ENCODE measurements at regions not wholly inside any gene's neighbourhood (a gene's known extent, or its start where the extent isn't known, plus 50 kb on each side); places are given as distances from the start of the nearest gene placed in this dataset.

GRCh38 chr2:12062053-12062395 is 315.6 kb downstream of the LPIN1 start:
- no peak for DNase-seq

DNA sequence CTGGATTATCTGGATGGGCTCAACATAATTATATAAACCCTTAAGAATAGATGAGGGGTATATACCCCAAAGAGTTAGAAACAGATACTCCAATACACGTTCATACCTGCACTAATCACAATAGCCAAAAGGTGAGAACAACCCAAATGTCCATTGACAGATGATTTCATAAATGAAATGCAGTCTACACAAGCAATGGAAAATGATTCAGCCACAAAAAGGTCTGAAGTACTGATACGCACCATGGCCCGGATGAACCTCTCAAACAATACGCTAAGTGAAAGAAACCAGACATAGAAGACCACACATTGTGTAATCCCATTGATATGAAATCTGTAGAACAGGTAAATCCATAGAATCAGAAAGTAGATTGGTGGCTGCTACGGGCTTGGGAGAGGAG is 316.8 kb downstream of the LPIN1 start:
- DNase-seq = no peak

- DNase-seq = no peak
Measured at GRCh38 chr2:12064153-12064552, 317.7 kb downstream of the LPIN1 start.

- no peak for DNase-seq
Measured at GRCh38 chr2:12066116-12066515, 319.7 kb downstream of the LPIN1 start.

DNA sequence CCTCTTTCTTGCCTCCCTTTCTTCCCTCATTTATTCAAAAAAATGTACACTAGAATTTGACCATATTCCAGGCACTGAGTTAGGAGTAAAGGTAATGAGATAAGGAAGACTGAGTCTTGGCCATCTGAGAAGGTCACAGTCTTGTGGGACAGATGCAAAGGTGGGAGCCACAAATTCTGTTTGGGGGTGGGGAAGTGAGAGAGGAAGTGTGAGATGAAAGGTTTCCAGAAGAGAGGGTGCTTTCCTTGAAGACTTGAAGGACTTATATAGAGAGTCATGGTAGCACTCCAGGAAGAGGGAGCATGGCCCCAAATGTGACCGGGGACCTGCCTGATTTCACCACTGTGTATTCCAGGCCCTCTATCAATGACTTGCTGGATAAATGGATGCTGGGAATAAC is 320.6 kb downstream of the LPIN1 start:
- no peak for DNase-seq

- DNase-seq = no peak
Measured at GRCh38 chr2:12068796-12069538, 322.5 kb downstream of the LPIN1 start.

DNA sequence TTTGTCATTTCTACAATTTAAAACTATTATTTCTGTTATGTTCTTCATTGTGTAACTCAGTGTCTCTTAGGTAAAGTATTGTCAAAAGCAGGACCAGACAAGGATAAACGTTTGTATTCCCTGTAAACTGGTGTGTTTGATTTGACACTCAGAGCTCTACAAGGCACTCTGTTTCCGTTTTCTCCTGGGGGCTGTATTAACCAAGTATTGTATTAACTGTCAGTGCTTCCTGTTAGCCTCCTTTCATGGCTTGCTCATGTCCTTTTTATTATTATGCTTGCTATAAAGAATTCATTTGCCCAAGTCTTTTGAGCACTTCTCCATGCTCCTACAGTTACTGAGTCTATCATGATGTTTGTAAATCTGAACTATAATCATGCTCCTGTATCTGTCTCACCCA is 323.7 kb downstream of the LPIN1 start:
- no peak for DNase-seq

DNA sequence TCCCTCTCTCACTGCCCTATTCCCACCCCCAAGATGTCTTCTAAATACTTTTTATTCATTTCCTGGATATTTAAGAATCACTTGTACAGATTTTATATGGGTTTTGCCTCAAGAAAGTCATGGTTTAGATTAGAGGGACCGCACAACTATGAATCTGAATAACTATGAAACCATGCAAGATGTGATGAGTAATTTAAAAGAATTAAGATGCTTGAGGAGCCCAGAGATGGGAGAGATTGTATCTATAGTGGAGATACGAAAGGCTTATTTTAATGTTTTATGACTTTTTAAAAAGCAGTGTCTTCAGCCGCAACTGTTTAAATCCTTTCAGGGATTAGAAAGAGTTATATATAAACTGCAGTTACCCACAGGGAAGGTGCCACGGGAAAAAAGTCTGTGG is 324.1 kb downstream of the LPIN1 start:
- no peak for DNase-seq

GRCh38 chr2:12071318-12071717 is 324.9 kb downstream of the LPIN1 start:
- DNase-seq = no peak

DNA sequence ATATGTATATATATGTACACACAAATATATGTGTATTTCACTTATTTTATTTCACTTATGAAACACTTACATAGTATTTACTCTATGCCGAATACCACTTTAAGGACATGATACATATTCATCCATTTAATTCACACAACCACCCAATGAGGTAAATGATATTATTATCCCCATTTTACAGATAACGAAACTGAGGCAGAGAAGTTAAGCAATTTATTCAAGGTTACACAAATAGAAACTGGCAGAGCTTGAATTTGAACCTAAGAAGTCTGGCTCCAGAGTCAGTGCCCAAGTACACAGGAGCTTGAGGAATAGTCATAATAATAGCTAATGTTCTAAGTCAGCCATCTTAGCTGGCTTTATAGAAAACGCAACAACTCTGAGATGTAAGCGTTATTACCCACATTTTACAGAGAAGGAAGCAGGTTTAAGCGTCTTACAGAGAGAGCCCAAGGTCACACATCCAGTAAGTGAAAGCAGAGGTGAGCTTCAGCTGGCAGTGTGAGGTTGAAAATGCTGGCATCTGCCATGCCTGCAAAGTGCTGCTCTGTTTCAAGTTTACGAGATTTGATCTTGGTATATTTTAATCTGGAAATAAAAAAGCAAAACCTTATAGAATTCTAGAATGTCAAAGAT is 326.9 kb downstream of the LPIN1 start:
- no peak for DNase-seq

GRCh38 chr2:12074126-12074844 is 327.9 kb downstream of the LPIN1 start:
- no peak for DNase-seq

DNA sequence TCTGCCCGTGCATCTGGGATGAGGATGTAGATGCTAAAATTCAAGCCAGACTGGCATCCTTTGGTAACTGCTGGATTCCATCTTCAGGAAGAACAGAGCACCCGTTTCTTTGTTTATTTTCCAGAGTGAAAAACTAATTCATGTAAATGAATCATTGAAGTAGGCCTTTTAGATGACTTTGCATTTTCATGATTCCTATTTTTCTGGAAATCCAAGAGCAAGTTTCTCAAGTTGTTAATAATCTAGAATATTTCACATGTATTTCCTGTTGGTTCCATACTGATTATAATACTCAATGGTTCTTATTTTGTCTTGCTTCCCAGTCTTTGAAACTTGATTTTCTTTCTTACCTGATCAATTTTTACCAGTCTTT is 328.4 kb downstream of the LPIN1 start:
- no peak for DNase-seq

GRCh38 chr2:12075603-12076002 is 329.2 kb downstream of the LPIN1 start:
- no peak for DNase-seq

DNA sequence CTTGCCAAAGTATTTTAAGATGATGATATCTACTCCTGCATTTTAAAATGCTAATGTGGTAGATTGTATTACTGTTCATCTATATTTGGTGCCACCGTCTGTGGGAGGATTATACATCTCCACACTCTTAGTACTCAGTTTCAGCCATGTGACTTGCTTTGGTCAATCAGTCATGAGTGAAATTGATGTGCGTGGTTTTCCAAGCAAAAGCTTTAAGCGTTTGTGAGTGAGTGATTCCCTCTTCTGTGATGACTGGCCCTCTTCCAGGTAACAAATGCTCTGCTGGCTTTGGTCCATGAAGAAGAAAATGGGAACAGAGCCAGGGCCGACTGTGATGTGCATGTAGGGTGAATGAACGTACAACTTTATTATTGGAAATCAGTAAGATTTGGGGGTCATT is 330.4 kb downstream of the LPIN1 start:
- peak; percentile 46 for DNase-seq

DNA sequence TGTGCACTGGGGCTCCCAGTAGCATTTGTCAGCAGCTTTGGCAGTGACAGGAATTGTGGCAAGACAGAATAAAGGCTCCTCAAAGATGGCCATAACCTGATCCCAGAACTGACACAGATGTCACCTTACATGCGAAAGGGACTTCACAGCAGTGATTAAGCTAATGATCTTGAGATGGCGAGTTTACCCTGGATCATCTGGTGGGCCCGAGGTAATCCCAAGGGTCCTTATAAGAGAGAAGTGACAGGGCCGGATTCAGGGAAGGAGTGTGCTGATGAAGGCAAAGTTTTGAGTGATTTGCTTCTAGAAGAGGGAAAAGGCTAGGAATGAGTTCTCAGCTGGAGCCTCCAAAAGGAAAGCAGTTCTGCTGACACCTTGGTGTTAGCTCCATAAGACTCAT is 333.9 kb downstream of the LPIN1 start:
- DNase-seq = no peak

DNA sequence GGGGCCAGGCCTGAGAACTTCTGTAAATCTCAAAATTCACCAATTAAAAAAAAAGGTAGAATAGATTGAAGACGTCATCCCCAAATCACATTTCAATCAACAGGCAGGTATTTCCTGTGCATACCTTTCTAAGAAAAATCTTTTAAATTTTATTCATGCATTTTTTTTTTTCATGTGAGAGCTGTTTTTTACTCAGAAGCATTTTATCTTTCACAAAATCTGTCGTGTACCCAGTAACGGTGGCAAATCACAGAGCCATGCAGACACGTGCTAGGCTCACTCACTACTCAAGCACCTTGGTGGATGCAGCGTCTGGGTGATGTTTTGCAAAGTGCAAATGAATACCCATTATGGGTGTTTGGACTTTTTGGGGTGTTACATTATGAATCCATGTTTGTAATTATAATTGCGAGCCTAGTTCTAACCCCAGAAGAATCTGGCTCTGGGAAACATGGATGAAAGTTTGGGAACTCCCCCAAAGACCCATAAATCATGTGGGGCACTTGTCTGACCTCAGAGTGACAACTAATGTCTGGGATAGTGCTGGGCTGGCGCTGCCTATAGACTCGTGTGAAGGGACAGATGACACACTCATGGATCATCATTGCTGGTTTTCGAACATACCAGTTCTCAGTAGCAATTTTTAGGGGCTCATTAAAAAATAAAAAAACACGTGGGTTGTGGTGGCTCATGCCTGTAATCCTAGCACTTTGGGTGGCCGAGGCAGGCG is 335.2 kb downstream of the LPIN1 start:
- DNase-seq = no peak

DNA sequence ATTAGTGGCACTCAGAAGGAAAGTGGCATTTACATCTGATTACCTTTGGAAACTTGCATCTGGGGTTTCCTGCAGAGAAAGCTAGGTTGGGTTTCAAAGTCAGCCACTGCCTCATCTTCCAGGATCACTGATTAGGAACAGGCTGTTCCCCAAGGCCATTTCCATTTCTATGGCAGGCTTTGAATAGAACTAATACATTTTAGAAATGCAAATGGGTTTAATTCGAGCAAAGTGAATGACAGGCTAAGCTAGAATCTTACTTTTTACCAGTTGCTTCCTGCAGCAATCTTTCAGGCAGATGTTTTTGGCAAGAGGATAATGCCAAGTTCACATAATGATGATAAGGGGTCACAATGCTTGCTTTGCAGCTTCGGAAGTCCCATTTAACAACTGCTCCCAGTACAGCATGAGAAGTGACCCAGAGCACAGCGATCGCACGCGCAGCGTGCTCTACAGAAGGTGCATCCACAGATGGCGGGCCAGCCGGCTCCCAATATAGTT is 336.7 kb downstream of the LPIN1 start:
- no peak for DNase-seq

DNA sequence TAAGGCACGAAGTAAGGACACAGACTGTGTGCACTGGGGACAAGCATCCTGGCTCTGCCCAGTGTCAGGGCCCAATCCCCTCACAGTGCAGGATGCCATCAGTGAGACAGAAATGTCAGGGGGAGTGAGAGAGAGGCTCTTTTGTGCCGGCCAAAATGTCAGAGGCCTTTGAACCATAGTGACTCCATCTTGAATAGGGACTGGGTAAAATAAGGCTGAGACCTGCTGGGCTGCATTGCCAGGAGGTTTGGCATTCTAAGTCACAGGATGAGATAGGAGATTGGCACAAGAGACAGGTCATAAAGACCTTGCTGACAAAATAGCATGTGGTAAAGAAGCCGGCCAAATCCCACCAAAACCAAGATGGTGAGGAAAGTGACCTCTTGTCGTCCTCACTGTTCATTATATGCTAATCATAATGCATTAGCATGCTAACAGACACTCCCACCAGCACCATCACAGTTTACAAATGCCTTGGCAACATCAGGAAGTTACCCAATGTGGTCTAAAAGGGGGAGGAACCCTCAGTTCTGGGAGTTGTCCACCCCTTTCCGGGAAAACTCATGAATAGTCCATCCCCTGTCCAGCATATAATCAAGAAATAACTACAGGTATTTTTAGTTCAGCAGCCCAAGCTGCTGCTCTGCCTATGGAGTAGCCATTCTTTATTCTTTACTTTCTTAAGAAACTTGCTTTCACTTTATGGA is 337.4 kb downstream of the LPIN1 start:
- no peak for DNase-seq

DNA sequence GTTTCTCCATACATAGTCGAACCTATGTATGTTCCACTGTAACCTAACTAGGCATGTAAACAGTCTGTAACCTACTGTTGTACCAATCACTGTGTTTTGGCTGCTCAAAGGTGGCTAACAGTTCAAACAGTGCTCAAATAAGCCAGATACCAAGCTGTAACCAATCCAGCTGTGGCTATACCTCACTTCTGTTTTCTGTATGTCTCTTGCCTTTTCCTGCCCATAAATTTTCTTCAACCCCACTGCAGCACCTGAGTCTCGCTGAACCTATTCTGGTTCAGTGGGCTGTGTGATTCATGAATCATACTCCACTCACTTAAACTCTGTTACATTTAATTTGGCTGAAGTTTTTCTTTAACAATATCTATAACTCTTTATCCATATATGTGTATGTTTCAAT is 340.7 kb downstream of the LPIN1 start:
- DNase-seq = no peak

DNA sequence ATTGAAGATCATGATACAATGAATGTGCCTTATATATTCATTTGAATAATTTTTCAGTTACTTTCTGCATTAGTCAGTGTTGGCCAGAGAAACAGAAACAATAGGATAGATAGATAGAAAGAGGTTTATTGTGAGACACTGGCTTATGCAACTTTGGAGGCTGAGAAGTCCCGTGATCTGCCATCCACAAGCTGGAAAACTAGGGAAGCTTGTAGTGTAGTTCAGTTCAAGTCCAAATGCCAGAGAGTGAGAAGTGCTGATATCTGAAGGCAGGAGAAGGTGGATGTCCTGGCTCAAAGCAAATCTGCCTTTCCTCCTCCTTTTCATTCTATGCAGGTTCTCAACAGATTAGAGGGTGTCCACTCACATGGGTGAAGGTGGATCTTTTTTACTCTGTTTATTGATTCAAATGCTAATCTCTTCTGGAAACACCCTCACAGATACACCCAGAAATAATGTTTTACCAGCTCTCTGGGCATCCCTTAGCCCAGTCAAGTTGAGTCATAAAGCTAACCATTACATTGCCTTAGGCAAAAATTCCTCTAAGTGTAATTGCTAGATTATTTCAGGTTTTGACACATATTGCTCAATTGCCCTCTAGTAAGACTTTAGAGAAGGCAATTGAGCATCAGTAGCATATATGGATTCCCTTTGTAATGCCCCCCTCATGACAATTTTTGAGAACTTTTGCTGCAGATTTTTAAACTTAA is 341.4 kb downstream of the LPIN1 start:
- DNase-seq = no peak

GRCh38 chr2:12089001-12089400 is 342.6 kb downstream of the LPIN1 start:
- no peak for DNase-seq

DNA sequence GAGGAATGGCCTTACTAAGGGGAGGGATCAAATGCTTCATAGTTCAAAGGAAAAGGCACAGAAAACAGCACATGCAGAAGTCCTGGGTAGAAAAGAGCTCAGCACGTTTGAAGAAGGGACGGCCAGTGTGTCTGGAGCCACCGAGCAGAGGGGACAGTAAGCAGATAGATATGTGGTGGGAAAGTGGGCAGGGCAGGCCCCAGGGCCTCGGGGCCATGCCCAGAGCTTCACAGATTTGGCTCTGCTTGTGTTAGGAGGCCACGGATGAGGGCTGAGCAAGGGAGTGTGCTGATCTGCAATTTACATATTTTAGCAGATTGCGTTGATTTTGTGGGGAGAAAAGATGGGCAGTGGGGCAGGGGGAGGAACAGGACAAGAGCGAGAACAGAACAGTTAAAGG is 343.1 kb downstream of the LPIN1 start:
- DNase-seq = no peak

All from femur (tissue), 1 donor.